Skeletal muscle satellite cell (primary cell): ENCODE measurements at regions not wholly inside any gene's neighbourhood (a gene's known extent, or its start where the extent isn't known, plus 50 kb on each side); places are given as distances from the start of the nearest gene placed in this dataset.

Experiments used
- H3K27me3 ChIP-seq: 2 replicates; pipeline ENCODE4 v1.7.0; 2013; ENCODE audit warnings: low read length; ENCODE audit not compliant: control insufficient read depth, insufficient read depth
- H3K36me3 ChIP-seq: 2 replicates; pipeline ENCODE4 v1.7.0; 2013; ENCODE audit warnings: mild to moderate bottlenecking, control low read depth, low read length; ENCODE audit not compliant: insufficient read depth
- H3K4me1 ChIP-seq: 2 replicates; pipeline ENCODE4 v1.7.0; 2013; ENCODE audit warnings: low read length; ENCODE audit not compliant: control insufficient read depth, insufficient read depth
- H3K4me2 ChIP-seq: 2 replicates; pipeline ENCODE4 v1.7.0; 2013; ENCODE audit warnings: mild to moderate bottlenecking, low read length
- H3K4me3 ChIP-seq: 2 replicates; pipeline ENCODE4 v1.7.0; 2013; ENCODE audit warnings: low read length
- H3K9ac ChIP-seq: 2 replicates; pipeline ENCODE4 v1.7.0; 2013; ENCODE audit warnings: mild to moderate bottlenecking, low read depth, low read length, moderate library complexity
- H3K9me3 ChIP-seq: replicated peaks from 2 replicates; pipeline ENCODE4 v1.7.0; 2013; ENCODE audit warnings: mild to moderate bottlenecking, control low read depth, low read length

GRCh38 chr18:45156946-45157345 lies 458.3 kb upstream of the SLC14A2 start:
- H3K4me3 ChIP-seq: no peak overlapping the region

GRCh38 chr18:45157576-45157975 lies 457.7 kb upstream of the SLC14A2 start:
- H3K36me3 ChIP-seq: no peaks in the 10 kb centered on the region
- no peaks in the 10 kb centered on the region for H3K27me3 ChIP-seq
- H3K4me3 ChIP-seq: no peak overlapping the region

More at GRCh38 chr18:45156946-45157345, 458.3 kb upstream of the SLC14A2 start:
- Histone ChIP-seq H3K27me3 (no peaks in the 10 kb centered on the region), H3K4me2 (no peak overlapping the region), H3K9me3 (no peaks in the 10 kb centered on the region), H3K9ac (no peak overlapping the region), H3K36me3 (no peaks in the 10 kb centered on the region), H3K4me1 (no peaks in the 10 kb centered on the region)

GRCh38 chr18:45161850-45162249 lies 453.4 kb upstream of the SLC14A2 start:
- Histone ChIP-seq H3K4me1 (peaks cover 24% of the 10 kb centered on the region), H3K9ac (no peak overlapping the region), H3K27me3 (no peaks in the 10 kb centered on the region), H3K9me3 (no peaks in the 10 kb centered on the region), H3K4me3 (no peak overlapping the region), H3K36me3 (no peaks in the 10 kb centered on the region), H3K4me2 (no peak overlapping the region)

More at GRCh38 chr18:45157576-45157975, 457.7 kb upstream of the SLC14A2 start:
- Histone ChIP-seq H3K9me3 (no peaks in the 10 kb centered on the region), H3K4me1 (no peaks in the 10 kb centered on the region), H3K9ac (no peak overlapping the region), H3K4me2 (no peak overlapping the region)

DNA sequence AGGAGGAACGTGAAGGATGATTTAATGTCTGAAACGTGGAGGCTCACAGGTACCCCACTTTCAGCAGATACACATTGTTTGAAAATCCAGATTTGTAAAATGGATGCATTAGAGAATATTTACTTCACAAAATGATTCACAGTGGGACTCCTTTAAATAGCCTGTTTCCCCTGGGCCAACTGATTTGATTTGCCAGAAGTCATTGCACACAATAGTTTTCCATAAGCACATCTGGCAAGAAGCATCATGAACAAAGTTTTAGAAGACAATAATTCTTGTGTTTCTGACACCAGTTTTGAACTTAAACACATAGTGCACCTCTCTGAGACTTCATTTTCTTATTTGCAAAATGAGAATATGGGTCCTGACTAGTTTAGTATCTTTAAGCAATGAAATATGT lies 451.4 kb upstream of the SLC14A2 start:
- H3K9ac ChIP-seq: no peak overlapping the region
- H3K4me2 ChIP-seq: no peak overlapping the region
- no peaks in the 10 kb centered on the region for H3K9me3 ChIP-seq
- peaks cover 44% of the 10 kb centered on the region for H3K4me1 ChIP-seq
- no peaks in the 10 kb centered on the region for H3K36me3 ChIP-seq
- no peak overlapping the region for H3K4me3 ChIP-seq
- H3K27me3 ChIP-seq: no peaks in the 10 kb centered on the region

DNA sequence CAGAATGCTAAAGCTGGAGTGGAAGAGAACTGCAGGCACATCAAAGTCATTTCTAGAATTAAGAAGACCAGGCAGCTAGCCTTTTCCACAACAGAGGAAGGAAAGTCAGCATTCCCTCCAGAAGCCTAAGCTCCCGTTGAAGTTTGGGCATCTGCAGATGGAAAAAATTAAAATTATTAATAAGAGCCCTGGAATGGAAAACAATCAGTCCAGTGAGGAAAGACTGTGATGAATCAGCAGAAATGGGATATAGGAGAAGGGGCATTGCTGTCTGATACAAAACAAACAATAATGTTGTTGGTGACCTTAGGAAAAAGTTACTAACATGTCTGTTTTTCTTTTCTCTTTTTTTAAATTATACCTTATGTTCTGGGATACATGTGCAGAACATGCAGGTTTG lies 450.7 kb upstream of the SLC14A2 start:
- Histone ChIP-seq H3K4me1 (peaks cover 51% of the 10 kb centered on the region), H3K9ac (no peak overlapping the region)

DNA sequence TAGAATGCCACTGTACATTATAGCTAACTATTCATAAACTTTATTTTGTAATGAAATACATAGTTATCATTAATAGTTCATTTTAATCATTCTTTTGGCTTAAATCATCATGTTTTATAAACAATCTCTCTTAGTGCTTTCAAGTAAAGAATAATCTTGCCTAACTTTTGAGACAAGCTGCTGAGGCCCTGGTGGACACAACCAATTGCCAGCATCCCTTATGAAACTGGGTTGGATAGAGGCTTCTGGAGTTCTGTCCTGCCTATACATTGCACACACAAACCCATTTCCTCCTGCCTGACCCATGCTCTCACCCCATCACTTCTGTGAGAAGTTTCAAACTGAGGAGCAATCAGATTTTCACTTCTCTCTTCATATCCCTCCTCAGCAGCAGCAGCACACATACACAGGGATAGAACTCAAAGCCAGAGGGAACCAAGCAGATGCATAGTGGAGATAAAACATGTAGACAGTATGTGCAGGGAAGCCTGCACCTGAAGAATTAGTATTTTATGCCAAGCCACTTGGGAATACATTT lies 450.0 kb upstream of the SLC14A2 start:
- Histone ChIP-seq H3K4me1 (peaks cover 58% of the 10 kb centered on the region), H3K27me3 (no peaks in the 10 kb centered on the region), H3K9ac (no peak overlapping the region), H3K4me2 (no peak overlapping the region), H3K4me3 (no peak overlapping the region), H3K9me3 (no peaks in the 10 kb centered on the region), H3K36me3 (no peaks in the 10 kb centered on the region)

More for the DNA sequence above, 450.7 kb upstream of the SLC14A2 start:
- H3K27me3 ChIP-seq: no peaks in the 10 kb centered on the region
- no peaks in the 10 kb centered on the region for H3K9me3 ChIP-seq
- H3K4me3 ChIP-seq: no peak overlapping the region
- peak overlapping the region; percentile 9 for H3K4me2 ChIP-seq
- no peaks in the 10 kb centered on the region for H3K36me3 ChIP-seq

- H3K4me1 ChIP-seq: peaks cover 63% of the 10 kb centered on the region
- H3K4me3 ChIP-seq: no peak overlapping the region
- no peaks in the 10 kb centered on the region for H3K27me3 ChIP-seq
- H3K9me3 ChIP-seq: no peaks in the 10 kb centered on the region
- H3K9ac ChIP-seq: no peak overlapping the region
- no peaks in the 10 kb centered on the region for H3K36me3 ChIP-seq
- peak overlapping the region; percentile 27 for H3K4me2 ChIP-seq
Observed at GRCh38 chr18:45165871-45166270, 449.4 kb upstream of the SLC14A2 start.

- H3K4me1 ChIP-seq: peaks cover 67% of the 10 kb centered on the region
- peak overlapping the region; percentile 37 for H3K4me3 ChIP-seq
- no peaks in the 10 kb centered on the region for H3K27me3 ChIP-seq
- peak overlapping the region; percentile 71 for H3K4me2 ChIP-seq
- no peaks in the 10 kb centered on the region for H3K36me3 ChIP-seq
- peak overlapping the region; percentile 62 for H3K9ac ChIP-seq
- no peaks in the 10 kb centered on the region for H3K9me3 ChIP-seq
Observed at GRCh38 chr18:45166341-45166835, 448.9 kb upstream of the SLC14A2 start.

GRCh38 chr18:45166836-45167551 lies 448.3 kb upstream of the SLC14A2 start:
- Histone ChIP-seq H3K9ac (peak overlapping the region; percentile 62), H3K4me3 (peak overlapping the region; percentile 37), H3K27me3 (no peaks in the 10 kb centered on the region), H3K9me3 (no peaks in the 10 kb centered on the region), H3K4me2 (peak overlapping the region; percentile 71), H3K36me3 (no peaks in the 10 kb centered on the region), H3K4me1 (peaks cover 72% of the 10 kb centered on the region)

DNA sequence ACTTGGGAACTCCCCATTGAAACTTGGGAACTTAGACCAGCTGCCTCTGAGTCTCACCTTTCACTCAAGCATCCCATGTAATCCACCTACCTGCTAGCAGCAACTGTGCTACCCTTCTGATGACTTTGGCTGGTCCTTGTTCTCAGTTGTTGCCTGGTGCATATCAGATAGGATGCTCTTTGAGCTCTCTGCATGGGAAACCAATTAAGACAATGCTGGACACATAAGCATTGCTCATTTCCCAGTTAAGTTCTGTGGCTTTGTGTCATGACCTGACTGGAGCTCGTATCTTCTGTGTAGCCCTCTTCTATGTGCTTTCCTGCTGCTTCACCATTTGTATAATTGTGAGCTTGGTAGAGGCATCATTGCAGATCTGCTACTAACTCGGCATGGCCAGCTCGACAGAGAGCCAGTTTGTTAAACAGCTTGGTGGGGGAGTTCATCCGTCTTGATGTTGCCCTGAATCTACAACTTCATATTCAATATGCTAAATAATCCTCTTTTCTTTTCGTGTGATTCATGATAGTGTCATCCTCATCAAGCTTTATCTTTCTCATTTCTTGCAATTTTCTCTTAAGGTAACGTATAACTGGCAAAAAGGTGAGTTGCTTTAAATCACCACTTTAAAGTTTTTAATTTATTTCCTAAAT lies 447.5 kb upstream of the SLC14A2 start:
- Histone ChIP-seq H3K27me3 (no peaks in the 10 kb centered on the region), H3K9ac (peak overlapping the region; percentile 62), H3K4me2 (peak overlapping the region; percentile 71), H3K36me3 (no peaks in the 10 kb centered on the region), H3K4me3 (peak overlapping the region; percentile 22), H3K4me1 (peaks cover 73% of the 10 kb centered on the region), H3K9me3 (no peaks in the 10 kb centered on the region)

- Histone ChIP-seq H3K4me1 (peaks cover 73% of the 10 kb centered on the region), H3K9me3 (no peaks in the 10 kb centered on the region), H3K36me3 (no peaks in the 10 kb centered on the region), H3K9ac (peak overlapping the region; percentile 29), H3K4me3 (no peak overlapping the region), H3K27me3 (no peaks in the 10 kb centered on the region), H3K4me2 (peak overlapping the region; percentile 42)
Observed at GRCh38 chr18:45168866-45169600, 446.2 kb upstream of the SLC14A2 start.
